ENCODE measurements at regions not wholly inside any gene's neighbourhood (a gene's known extent, or its start where the extent isn't known, plus 50 kb on each side); places are given as distances from the start of the nearest gene placed in this dataset.

DNA sequence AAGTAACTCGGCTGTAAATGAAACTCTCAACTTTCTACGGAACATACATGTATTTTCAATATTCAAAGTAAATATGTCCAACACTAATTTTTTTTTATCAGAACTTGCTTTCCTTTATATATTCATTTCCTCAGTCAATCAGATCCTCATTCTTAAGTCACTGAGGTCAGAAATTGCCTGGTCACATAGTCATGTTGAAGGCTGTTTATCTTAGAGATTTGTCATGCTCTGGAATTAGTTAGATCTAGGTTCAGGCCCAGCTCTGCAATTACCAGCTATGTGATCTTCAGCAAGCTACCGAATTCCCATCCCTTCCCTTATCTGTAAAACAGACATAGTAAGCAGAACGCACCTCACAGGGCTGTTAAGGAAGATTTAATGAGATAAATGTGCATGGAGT is 228.8 kb downstream of the SPCS3 start:
- peak; percentile 64 for DNase-seq
- H3K4me1 ChIP-seq (ENCODE audit: insufficient read depth) = peaks cover 18% of the 10 kb centered on the region
- no peaks in the 10 kb centered on the region for H4K20me1 ChIP-seq (ENCODE audit: insufficient read depth)
- H3K27me3 ChIP-seq (replicated peaks; ENCODE audit: insufficient read depth) = no peaks in the 10 kb centered on the region
- no peak overlapping the region for H3K27ac ChIP-seq
- in situ Hi-C loops (cut with MboI) = no loop called here
- H3K9me3 ChIP-seq (ENCODE audit: low read depth) = no peaks in the 10 kb centered on the region
- H3K4me3 ChIP-seq = no peak overlapping the region
- TF ChIP-seq EZH2 (IDR thresholded peaks at IDR 0.05; ENCODE audit: insufficient read depth, poor library complexity, severe bottlenecking) (no peak), EZH2phosphoT487 (IDR thresholded peaks at IDR 0.05; ENCODE audit: insufficient read depth, low read depth) (no peak)
- 53% methylated on average over 4 of the region's 4 CpGs for WGBS, 2 experiments (ENCODE audit: low coverage in 1 of 2, low lambda C conversion rate in 2 of 2, missing lambda C conversion rate in 2 of 2)
- no peaks in the 10 kb centered on the region for H3K9me2 ChIP-seq (ENCODE audit: insufficient read depth)
- peaks cover 14% of the 10 kb centered on the region for H3F3A ChIP-seq (ENCODE audit: insufficient read depth)
- no peak overlapping the region for H2AFZ ChIP-seq
- H3K79me2 ChIP-seq (ENCODE audit: insufficient read depth) = no peaks in the 10 kb centered on the region
- no peaks in the 10 kb centered on the region for H3K36me3 ChIP-seq (ENCODE audit: low read depth)
- H3K9ac ChIP-seq = no peak overlapping the region
- H3K4me2 ChIP-seq (ENCODE audit: unreplicated experiment) = peak overlapping the region; percentile 41

DNA sequence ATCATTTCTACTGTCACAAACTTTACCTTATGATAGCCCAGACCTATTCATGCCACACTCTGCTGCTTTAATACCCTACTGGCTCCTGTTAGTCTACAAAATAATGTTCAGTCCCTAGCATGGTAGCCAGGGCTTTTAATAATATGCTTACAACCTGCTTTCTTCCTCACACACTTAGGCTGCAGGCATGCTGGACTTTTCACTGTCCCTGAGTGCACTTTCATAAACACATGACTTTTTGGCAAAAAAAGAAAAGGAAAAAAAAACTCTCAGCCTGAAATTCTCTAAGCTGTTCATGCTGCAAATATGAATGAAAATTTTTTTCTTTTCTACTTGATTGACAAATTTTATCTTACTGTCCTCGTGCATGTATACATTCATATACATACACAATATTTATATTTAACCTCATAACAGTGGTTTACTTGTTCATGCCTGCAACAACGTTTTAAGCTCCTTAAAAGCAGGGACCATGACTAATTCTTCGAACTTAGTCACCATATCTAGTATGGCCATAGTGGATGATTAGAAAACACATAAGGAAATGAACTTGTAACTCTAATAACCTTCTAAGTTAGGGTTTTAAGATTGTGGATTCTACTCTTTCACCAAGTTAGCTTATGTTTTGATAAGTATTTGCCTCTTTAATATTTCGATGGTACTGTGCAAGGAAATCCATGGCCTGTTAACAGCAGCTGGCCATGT is 229.5 kb downstream of the SPCS3 start:
- Histone ChIP-seq H4K20me1 (ENCODE audit: insufficient read depth) (no peaks in the 10 kb centered on the region), H3K4me3 (no peak overlapping the region), H2AFZ (no peak overlapping the region), H3K4me2 (ENCODE audit: unreplicated experiment) (peak overlapping the region; percentile 41), H3K9me2 (ENCODE audit: insufficient read depth) (no peaks in the 10 kb centered on the region), H3K79me2 (ENCODE audit: insufficient read depth) (no peaks in the 10 kb centered on the region), H3K4me1 (ENCODE audit: insufficient read depth) (peaks cover 18% of the 10 kb centered on the region), H3K36me3 (ENCODE audit: low read depth) (no peaks in the 10 kb centered on the region), H3F3A (ENCODE audit: insufficient read depth) (peaks cover 14% of the 10 kb centered on the region), H3K27me3 (replicated peaks; ENCODE audit: insufficient read depth) (no peaks in the 10 kb centered on the region), H3K9ac (no peak overlapping the region), H3K27ac (no peak overlapping the region), H3K9me3 (ENCODE audit: low read depth) (no peaks in the 10 kb centered on the region)
- no peak for TF ChIP-seq EZH2phosphoT487 (IDR thresholded peaks at IDR 0.05; ENCODE audit: insufficient read depth, low read depth)
- no peak for TF ChIP-seq EZH2 (IDR thresholded peaks at IDR 0.05; ENCODE audit: insufficient read depth, poor library complexity, severe bottlenecking)
- peak; percentile 64 for DNase-seq
- WGBS, 2 experiments (ENCODE audit: low coverage in 1 of 2, low lambda C conversion rate in 2 of 2, missing lambda C conversion rate in 2 of 2) = 49 to 54% methylated on average over 4 of the region's 4 CpGs
- in situ Hi-C loops (cut with MboI) = no loop called here

DNA sequence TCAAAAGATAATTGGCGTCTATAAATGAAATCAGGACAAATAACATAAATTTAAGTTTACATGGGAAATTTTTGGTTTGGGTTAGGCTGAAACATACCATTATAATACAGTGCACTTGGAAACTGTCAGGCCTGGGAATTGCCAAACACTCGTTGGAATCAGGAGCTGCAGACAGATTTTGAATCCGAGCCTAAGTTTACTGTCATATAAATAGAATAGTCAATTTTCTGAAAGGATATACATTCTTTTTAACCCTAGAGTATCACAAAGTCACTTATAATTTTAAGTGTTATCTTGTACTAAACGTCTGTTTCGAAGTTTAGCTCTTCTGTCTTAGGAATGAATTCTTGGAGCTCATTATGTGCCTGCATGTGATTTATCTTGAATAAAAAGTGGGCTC is 234.1 kb downstream of the VEGFC start:
- no peaks in the 10 kb centered on the region for H3K27me3 ChIP-seq (replicated peaks; ENCODE audit: insufficient read depth)
- TF ChIP-seq EZH2phosphoT487 (IDR thresholded peaks at IDR 0.05; ENCODE audit: insufficient read depth, low read depth) (no peak), EZH2 (IDR thresholded peaks at IDR 0.05; ENCODE audit: insufficient read depth, poor library complexity, severe bottlenecking) (no peak)
- no peak overlapping the region for H3K4me3 ChIP-seq
- no peak overlapping the region for H3K4me2 ChIP-seq (ENCODE audit: unreplicated experiment)
- no peaks in the 10 kb centered on the region for H3K9me3 ChIP-seq (ENCODE audit: low read depth)
- no peaks in the 10 kb centered on the region for H3K36me3 ChIP-seq (ENCODE audit: low read depth)
- no peak for DNase-seq
- H3K79me2 ChIP-seq (ENCODE audit: insufficient read depth) = no peaks in the 10 kb centered on the region
- 63 to 76% methylated on average over 5 of the region's 5 CpGs for WGBS, 2 experiments (ENCODE audit: low coverage in 1 of 2, low lambda C conversion rate in 2 of 2, missing lambda C conversion rate in 2 of 2)
- no peaks in the 10 kb centered on the region for H4K20me1 ChIP-seq (ENCODE audit: insufficient read depth)
- no peaks in the 10 kb centered on the region for H3F3A ChIP-seq (ENCODE audit: insufficient read depth)
- no peak overlapping the region for H3K27ac ChIP-seq
- in situ Hi-C loops (cut with MboI) = loop anchor here (25.0 kb wide), 1 partner anchor 479 kb away; no protein-coding TSS in a partner anchor
- no peak overlapping the region for H2AFZ ChIP-seq
- H3K4me1 ChIP-seq (ENCODE audit: insufficient read depth) = no peaks in the 10 kb centered on the region
- H3K9me2 ChIP-seq (ENCODE audit: insufficient read depth) = no peaks in the 10 kb centered on the region
- H3K9ac ChIP-seq = no peak overlapping the region

DNA sequence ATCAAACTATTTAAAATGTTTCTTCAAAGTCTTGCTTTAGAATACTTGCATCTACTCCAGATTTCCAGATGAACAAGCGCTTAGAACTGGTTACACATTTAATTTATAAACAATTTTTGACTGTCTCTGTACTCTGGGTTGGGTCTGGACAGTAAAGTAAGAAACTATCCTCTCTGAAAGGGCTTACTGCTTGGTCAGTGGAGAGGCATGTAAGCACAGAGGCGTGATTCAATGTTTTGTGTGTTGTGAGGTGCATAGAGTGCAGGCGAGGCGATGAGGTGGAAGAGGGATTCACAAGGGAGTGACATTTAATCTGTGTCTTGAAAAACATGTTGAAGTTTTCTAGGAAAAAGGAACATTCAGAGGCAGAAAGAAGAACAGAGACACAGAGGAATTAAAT is 231.4 kb downstream of the VEGFC start:
- TF ChIP-seq EZH2 (IDR thresholded peaks at IDR 0.05; ENCODE audit: insufficient read depth, poor library complexity, severe bottlenecking) = no peak
- TF ChIP-seq EZH2phosphoT487 (IDR thresholded peaks at IDR 0.05; ENCODE audit: insufficient read depth, low read depth) = no peak
- no peaks in the 10 kb centered on the region for H4K20me1 ChIP-seq (ENCODE audit: insufficient read depth)
- no peaks in the 10 kb centered on the region for H3F3A ChIP-seq (ENCODE audit: insufficient read depth)
- H3K9ac ChIP-seq = no peak overlapping the region
- no peak overlapping the region for H3K4me3 ChIP-seq
- H2AFZ ChIP-seq = no peak overlapping the region
- no peak overlapping the region for H3K4me2 ChIP-seq (ENCODE audit: unreplicated experiment)
- 93 to 95% methylated on average over 4 of the region's 4 CpGs for WGBS, 2 experiments (ENCODE audit: low coverage in 1 of 2, low lambda C conversion rate in 2 of 2, missing lambda C conversion rate in 2 of 2)
- H3K36me3 ChIP-seq (ENCODE audit: low read depth) = no peaks in the 10 kb centered on the region
- H3K9me3 ChIP-seq (ENCODE audit: low read depth) = no peaks in the 10 kb centered on the region
- H3K79me2 ChIP-seq (ENCODE audit: insufficient read depth) = no peaks in the 10 kb centered on the region
- peak; percentile 20 for DNase-seq
- H3K4me1 ChIP-seq (ENCODE audit: insufficient read depth) = no peaks in the 10 kb centered on the region
- H3K27me3 ChIP-seq (replicated peaks; ENCODE audit: insufficient read depth) = no peaks in the 10 kb centered on the region
- H3K9me2 ChIP-seq (ENCODE audit: insufficient read depth) = no peaks in the 10 kb centered on the region
- H3K27ac ChIP-seq = no peak overlapping the region
- in situ Hi-C loops (cut with MboI) = loop anchor here (25.0 kb wide), 1 partner anchor 476 kb away; no protein-coding TSS in a partner anchor
